ENCODE measurements at regions not wholly inside any gene's neighbourhood (a gene's known extent, or its start where the extent isn't known, plus 50 kb on each side); places are given as distances from the start of the nearest gene placed in this dataset.

- TF ChIP-seq, protein P1, sequence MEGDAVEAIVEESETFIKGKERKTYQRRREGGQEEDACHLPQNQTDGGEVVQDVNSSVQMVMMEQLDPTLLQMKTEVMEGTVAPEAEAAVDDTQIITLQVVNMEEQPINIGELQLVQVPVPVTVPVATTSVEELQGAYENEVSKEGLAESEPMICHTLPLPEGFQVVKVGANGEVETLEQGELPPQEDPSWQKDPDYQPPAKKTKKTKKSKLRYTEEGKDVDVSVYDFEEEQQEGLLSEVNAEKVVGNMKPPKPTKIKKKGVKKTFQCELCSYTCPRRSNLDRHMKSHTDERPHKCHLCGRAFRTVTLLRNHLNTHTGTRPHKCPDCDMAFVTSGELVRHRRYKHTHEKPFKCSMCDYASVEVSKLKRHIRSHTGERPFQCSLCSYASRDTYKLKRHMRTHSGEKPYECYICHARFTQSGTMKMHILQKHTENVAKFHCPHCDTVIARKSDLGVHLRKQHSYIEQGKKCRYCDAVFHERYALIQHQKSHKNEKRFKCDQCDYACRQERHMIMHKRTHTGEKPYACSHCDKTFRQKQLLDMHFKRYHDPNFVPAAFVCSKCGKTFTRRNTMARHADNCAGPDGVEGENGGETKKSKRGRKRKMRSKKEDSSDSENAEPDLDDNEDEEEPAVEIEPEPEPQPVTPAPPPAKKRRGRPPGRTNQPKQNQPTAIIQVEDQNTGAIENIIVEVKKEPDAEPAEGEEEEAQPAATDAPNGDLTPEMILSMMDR (IDR thresholded peaks at IDR 0.05): no peak
- TF ChIP-seq ZFX (IDR thresholded peaks at IDR 0.05; ENCODE audit: borderline replicate concordance): no peak
Observed at GRCh38 chr2:217621391-217621801, 381.4 kb downstream of the TNS1 start.
